HepG2 (cell line): ENCODE measurements at regions not wholly inside any gene's neighbourhood (a gene's known extent, or its start where the extent isn't known, plus 50 kb on each side); places are given as distances from the start of the nearest gene placed in this dataset.

Source experiments
- BCL6 ChIP-seq: IDR thresholded peaks from 2 replicates; pipeline ENCODE4 v1.6.1; 2016; ENCODE audit warnings: missing genetic modification reagents, missing compliant biosample characterization
- BORCS8-MEF2B ChIP-seq: sonication (generic); formaldehyde crosslinking; IDR thresholded peaks from 2 replicates; pipeline ENCODE4 v1.8.0; 2022; ENCODE audit warnings: mild to moderate bottlenecking, missing genetic modification reagents
- FOXA1 ChIP-seq, 2 experiments: fragments of 450-650 bp in 1 of 2; sonication (generic) in 1 of 2; formaldehyde crosslinking in 1 of 2; IDR thresholded peaks; 2 replicates each; pipeline versions ENCODE4 v1.4.0 to v1.6.1; 2016 to 2020; ENCODE audit warnings: missing genetic modification reagents in 1 of 2
- GATAD1 ChIP-seq: IDR thresholded peaks from 2 replicates; pipeline ENCODE4 v1.6.1; 2016; ENCODE audit warnings: missing genetic modification reagents, missing compliant biosample characterization
- HDAC1 ChIP-seq: sonication (generic); formaldehyde crosslinking; IDR thresholded peaks from 2 replicates; pipeline ENCODE4 v1.5.1; 2020; ENCODE audit warnings: mild to moderate bottlenecking, missing genetic modification reagents
- HNF4G ChIP-seq, 2 experiments: sonication (generic) in 1 of 2; formaldehyde crosslinking in 1 of 2; IDR thresholded peaks; 2 replicates each; pipeline versions ENCODE4 v1.4.0 to v1.6.1; 2011 to 2020; ENCODE audit warnings: borderline replicate concordance in 2 of 2, low read depth in 2 of 2, mild to moderate bottlenecking in 2 of 2, low read length in 1 of 2, missing genetic modification reagents in 1 of 2, moderate library complexity in 1 of 2
- KLF15 ChIP-seq: sonication (generic); formaldehyde crosslinking; IDR thresholded peaks from 2 replicates; pipeline ENCODE4 v1.8.1; 2023; ENCODE audit warnings: borderline replicate concordance, mild to moderate bottlenecking, inconsistent platforms, missing genetic modification reagents, mixed read lengths
- KLF6 ChIP-seq: IDR thresholded peaks from 2 replicates; pipeline ENCODE4 v1.8.0; 2016; ENCODE audit warnings: missing biosample characterization, missing genetic modification reagents
- MED1 ChIP-seq: sonication (generic); formaldehyde crosslinking; IDR thresholded peaks from 2 replicates; pipeline ENCODE4 v1.4.0; 2020; ENCODE audit warnings: missing genetic modification reagents
- MEIS1 ChIP-seq: sonication (generic); formaldehyde crosslinking; IDR thresholded peaks from 2 replicates; pipeline ENCODE4 v1.9.0; 2021; ENCODE audit warnings: mild to moderate bottlenecking, missing genetic modification reagents, moderate library complexity, borderline replicate concordance
- MTF2 ChIP-seq: sonication (generic); formaldehyde crosslinking; IDR thresholded peaks from 2 replicates; pipeline ENCODE4 v1.5.0; 2020; ENCODE audit warnings: missing genetic modification reagents, borderline replicate concordance
- SOX6 ChIP-seq, 2 experiments: fragments of 450-650 bp in 1 of 2; sonication (generic) in 1 of 2; formaldehyde crosslinking in 1 of 2; IDR thresholded peaks; 2 replicates each; pipeline versions ENCODE4 v1.4.0 to v1.6.1; 2017 to 2020; ENCODE audit warnings: antibody characterized with exemption in 1 of 2, mild to moderate bottlenecking in 1 of 2, missing genetic modification reagents in 1 of 2
- TFE3 ChIP-seq: IDR thresholded peaks from 2 replicates; pipeline ENCODE4 v1.6.1; 2016
- ZFP1 ChIP-seq: IDR thresholded peaks from 2 replicates; pipeline ENCODE4 v1.6.1; 2016
- ZNF274 ChIP-seq: sonication (generic); formaldehyde crosslinking; IDR thresholded peaks from 2 replicates; pipeline ENCODE4 v1.5.1; 2020; ENCODE audit warnings: mild to moderate bottlenecking, missing genetic modification reagents
- TF ChIP-seq, protein P1 (sequence below): IDR thresholded peaks from 2 replicates; pipeline ENCODE4 v1.6.1; 2016; ENCODE audit warnings: low read depth, missing genetic modification reagents, missing compliant biosample characterization
- TF ChIP-seq, protein P2 (sequence below): IDR thresholded peaks from 2 replicates; pipeline ENCODE4 v1.6.1; 2016; ENCODE audit warnings: low read depth, control low read depth
- TF ChIP-seq, protein P3 (sequence below): IDR thresholded peaks from 2 replicates; pipeline ENCODE4 v1.6.1; 2016
- TF ChIP-seq, protein P4 (sequence below): sonication (generic); formaldehyde crosslinking; IDR thresholded peaks from 2 replicates; pipeline ENCODE4 v1.5.0; 2020; ENCODE audit warnings: missing genetic modification reagents

DNA sequence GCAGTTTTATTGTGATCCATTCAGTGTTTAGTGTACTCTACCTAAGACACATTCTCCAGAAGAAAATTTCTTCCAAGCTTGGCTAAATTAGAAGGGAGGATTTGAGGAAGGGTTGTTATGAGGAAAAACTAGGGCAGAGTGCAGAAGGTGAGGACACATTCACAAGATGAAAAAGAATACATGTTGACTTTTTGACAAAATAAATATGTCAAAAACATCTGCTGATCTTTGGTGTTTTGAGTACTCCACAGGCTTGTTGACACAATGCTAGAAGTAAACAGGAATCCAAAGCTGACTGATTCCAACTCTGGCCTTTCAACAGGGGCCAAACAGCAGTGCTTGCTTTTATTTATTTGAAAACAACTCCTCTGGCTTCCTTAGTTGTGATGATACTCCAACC lies 125.8 kb upstream of the SLC7A11 start (continued):
- peak; percentile 99 for TF ChIP-seq FOXA1 (IDR thresholded peaks at IDR 0.05)
- TF ChIP-seq FOXA1 (CRISPR knock-in tag; IDR thresholded peaks at IDR 0.05) = peak; percentile 89
- TF ChIP-seq, protein P1, sequence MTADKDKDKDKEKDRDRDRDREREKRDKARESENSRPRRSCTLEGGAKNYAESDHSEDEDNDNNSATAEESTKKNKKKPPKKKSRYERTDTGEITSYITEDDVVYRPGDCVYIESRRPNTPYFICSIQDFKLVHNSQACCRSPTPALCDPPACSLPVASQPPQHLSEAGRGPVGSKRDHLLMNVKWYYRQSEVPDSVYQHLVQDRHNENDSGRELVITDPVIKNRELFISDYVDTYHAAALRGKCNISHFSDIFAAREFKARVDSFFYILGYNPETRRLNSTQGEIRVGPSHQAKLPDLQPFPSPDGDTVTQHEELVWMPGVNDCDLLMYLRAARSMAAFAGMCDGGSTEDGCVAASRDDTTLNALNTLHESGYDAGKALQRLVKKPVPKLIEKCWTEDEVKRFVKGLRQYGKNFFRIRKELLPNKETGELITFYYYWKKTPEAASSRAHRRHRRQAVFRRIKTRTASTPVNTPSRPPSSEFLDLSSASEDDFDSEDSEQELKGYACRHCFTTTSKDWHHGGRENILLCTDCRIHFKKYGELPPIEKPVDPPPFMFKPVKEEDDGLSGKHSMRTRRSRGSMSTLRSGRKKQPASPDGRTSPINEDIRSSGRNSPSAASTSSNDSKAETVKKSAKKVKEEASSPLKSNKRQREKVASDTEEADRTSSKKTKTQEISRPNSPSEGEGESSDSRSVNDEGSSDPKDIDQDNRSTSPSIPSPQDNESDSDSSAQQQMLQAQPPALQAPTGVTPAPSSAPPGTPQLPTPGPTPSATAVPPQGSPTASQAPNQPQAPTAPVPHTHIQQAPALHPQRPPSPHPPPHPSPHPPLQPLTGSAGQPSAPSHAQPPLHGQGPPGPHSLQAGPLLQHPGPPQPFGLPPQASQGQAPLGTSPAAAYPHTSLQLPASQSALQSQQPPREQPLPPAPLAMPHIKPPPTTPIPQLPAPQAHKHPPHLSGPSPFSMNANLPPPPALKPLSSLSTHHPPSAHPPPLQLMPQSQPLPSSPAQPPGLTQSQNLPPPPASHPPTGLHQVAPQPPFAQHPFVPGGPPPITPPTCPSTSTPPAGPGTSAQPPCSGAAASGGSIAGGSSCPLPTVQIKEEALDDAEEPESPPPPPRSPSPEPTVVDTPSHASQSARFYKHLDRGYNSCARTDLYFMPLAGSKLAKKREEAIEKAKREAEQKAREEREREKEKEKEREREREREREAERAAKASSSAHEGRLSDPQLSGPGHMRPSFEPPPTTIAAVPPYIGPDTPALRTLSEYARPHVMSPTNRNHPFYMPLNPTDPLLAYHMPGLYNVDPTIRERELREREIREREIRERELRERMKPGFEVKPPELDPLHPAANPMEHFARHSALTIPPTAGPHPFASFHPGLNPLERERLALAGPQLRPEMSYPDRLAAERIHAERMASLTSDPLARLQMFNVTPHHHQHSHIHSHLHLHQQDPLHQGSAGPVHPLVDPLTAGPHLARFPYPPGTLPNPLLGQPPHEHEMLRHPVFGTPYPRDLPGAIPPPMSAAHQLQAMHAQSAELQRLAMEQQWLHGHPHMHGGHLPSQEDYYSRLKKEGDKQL (CRISPR knock-in tag) = peak; percentile 81; the same call in 1 of the 2 replicates
- TF ChIP-seq BCL6 (CRISPR knock-in tag) = peak; percentile 91
- no peak for TF ChIP-seq ZNF274
- TF ChIP-seq, protein P2, sequence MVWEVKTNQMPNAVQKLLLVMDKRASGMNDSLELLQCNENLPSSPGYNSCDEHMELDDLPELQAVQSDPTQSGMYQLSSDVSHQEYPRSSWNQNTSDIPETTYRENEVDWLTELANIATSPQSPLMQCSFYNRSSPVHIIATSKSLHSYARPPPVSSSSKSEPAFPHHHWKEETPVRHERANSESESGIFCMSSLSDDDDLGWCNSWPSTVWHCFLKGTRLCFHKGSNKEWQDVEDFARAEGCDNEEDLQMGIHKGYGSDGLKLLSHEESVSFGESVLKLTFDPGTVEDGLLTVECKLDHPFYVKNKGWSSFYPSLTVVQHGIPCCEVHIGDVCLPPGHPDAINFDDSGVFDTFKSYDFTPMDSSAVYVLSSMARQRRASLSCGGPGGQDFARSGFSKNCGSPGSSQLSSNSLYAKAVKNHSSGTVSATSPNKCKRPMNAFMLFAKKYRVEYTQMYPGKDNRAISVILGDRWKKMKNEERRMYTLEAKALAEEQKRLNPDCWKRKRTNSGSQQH (CRISPR knock-in tag) = no peak
- TF ChIP-seq, protein P3, sequence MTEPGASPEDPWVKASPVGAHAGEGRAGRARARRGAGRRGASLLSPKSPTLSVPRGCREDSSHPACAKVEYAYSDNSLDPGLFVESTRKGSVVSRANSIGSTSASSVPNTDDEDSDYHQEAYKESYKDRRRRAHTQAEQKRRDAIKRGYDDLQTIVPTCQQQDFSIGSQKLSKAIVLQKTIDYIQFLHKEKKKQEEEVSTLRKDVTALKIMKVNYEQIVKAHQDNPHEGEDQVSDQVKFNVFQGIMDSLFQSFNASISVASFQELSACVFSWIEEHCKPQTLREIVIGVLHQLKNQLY (CRISPR knock-in tag) = peak; percentile 72
- no peak for TF ChIP-seq BORCS8-MEF2B (CRISPR knock-in tag)
- TF ChIP-seq MEIS1 (CRISPR knock-in tag) = peak; percentile 79; the same call in 1 of the 2 replicates
- no peak for TF ChIP-seq SOX6 (IDR thresholded peaks at IDR 0.05)
- peak; percentile 88 for TF ChIP-seq SOX6 (CRISPR knock-in tag; IDR thresholded peaks at IDR 0.05)
- TF ChIP-seq KLF15 (CRISPR knock-in tag) = no peak
- TF ChIP-seq, protein P4, sequence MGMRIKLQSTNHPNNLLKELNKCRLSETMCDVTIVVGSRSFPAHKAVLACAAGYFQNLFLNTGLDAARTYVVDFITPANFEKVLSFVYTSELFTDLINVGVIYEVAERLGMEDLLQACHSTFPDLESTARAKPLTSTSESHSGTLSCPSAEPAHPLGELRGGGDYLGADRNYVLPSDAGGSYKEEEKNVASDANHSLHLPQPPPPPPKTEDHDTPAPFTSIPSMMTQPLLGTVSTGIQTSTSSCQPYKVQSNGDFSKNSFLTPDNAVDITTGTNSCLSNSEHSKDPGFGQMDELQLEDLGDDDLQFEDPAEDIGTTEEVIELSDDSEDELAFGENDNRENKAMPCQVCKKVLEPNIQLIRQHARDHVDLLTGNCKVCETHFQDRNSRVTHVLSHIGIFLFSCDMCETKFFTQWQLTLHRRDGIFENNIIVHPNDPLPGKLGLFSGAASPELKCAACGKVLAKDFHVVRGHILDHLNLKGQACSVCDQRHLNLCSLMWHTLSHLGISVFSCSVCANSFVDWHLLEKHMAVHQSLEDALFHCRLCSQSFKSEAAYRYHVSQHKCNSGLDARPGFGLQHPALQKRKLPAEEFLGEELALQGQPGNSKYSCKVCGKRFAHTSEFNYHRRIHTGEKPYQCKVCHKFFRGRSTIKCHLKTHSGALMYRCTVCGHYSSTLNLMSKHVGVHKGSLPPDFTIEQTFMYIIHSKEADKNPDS = peak; percentile 74; the same call in 1 of the 2 replicates
- peak; percentile 89 for TF ChIP-seq TFE3 (CRISPR knock-in tag)
- peak; percentile 78 for TF ChIP-seq MED1 (CRISPR knock-in tag)
- TF ChIP-seq KLF6 (CRISPR knock-in tag) = peak; percentile 68
- TF ChIP-seq HNF4G (IDR thresholded peaks at IDR 0.05; ENCODE audit: borderline replicate concordance, low read depth, low read length) = no peak
- peak; percentile 31; the same call in 1 of the 2 replicates for TF ChIP-seq HNF4G (CRISPR knock-in tag; IDR thresholded peaks at IDR 0.05; ENCODE audit: borderline replicate concordance, low read depth)
- TF ChIP-seq ZFP1 (CRISPR knock-in tag) = 0 out of 2 replicates have a peak, but pooled peaks have one; percentile 27
- peak; percentile 58 for TF ChIP-seq GATAD1 (CRISPR knock-in tag)
- TF ChIP-seq MTF2 (CRISPR knock-in tag) = no peak
- TF ChIP-seq HDAC1 (CRISPR knock-in tag) = peak; percentile 83
